AG10803 (cell line): ENCODE measurements at regions not wholly inside any gene's neighbourhood (a gene's known extent, or its start where the extent isn't known, plus 50 kb on each side); places are given as distances from the start of the nearest gene placed in this dataset.

ENCODE experiments used
- DNase-seq: peaks from one replicate; pipeline ENCODE4 v3.0.0; 2010; ENCODE audit warnings: low read depth
- H3K4me3 ChIP-seq: 2 replicates; pipeline ENCODE4 v1.5.1; 2011; ENCODE audit warnings: mild to moderate bottlenecking, low read length, control low read depth
- TF ChIP-seq, protein P1 (sequence below): conservative IDR thresholded peaks from 2 replicates; pipeline ENCODE4 v1.5.1; 2011; ENCODE audit warnings: mild to moderate bottlenecking, low read length, control low read depth, inconsistent platforms

- no peak overlapping the region for H3K4me3 ChIP-seq
- DNase-seq, result no peak
- TF ChIP-seq, protein P1, sequence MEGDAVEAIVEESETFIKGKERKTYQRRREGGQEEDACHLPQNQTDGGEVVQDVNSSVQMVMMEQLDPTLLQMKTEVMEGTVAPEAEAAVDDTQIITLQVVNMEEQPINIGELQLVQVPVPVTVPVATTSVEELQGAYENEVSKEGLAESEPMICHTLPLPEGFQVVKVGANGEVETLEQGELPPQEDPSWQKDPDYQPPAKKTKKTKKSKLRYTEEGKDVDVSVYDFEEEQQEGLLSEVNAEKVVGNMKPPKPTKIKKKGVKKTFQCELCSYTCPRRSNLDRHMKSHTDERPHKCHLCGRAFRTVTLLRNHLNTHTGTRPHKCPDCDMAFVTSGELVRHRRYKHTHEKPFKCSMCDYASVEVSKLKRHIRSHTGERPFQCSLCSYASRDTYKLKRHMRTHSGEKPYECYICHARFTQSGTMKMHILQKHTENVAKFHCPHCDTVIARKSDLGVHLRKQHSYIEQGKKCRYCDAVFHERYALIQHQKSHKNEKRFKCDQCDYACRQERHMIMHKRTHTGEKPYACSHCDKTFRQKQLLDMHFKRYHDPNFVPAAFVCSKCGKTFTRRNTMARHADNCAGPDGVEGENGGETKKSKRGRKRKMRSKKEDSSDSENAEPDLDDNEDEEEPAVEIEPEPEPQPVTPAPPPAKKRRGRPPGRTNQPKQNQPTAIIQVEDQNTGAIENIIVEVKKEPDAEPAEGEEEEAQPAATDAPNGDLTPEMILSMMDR, result no peak
These were observed 138.1 kb upstream of the REG3G start for GRCh38 chr2:78887446-78887845.

GRCh38 chr2:78890935-78891334 lies 134.6 kb upstream of the REG3G start:
- no peak for DNase-seq
- H3K4me3 ChIP-seq, result no peak overlapping the region
- TF ChIP-seq, protein P1, result no peak

- TF ChIP-seq, protein P1, result no peak
- DNase-seq, result no peak
These were observed 133.2 kb upstream of the REG3G start for GRCh38 chr2:78892295-78892694.

DNA sequence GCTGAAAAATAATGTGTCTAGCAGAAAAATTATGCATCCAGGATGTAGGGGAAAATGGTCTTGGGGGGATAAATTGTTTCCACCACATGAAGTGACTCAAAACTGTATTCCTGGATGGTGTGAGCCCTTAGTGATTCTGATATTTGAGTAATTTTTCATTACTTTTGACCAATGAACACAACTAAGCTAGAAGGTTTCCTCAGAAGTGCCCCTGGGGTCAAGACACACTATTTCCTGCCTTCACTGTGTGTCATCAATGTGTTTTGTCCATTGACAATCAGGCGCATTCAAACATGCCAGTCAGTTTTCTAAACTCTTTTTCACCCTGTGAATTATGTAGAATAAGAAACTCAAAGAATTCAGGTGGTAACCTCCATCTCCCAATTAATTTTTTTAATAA lies 130.5 kb upstream of the REG3G start:
- TF ChIP-seq, protein P1, result no peak
- H3K4me3 ChIP-seq, result no peak overlapping the region
- DNase-seq, result no peak

More at GRCh38 chr2:78892295-78892694, 133.2 kb upstream of the REG3G start:
- no peak overlapping the region for H3K4me3 ChIP-seq

- H3K4me3 ChIP-seq, result no peak overlapping the region
- DNase-seq, result no peak
- TF ChIP-seq, protein P1, result no peak
These were observed 129.0 kb upstream of the REG3G start for GRCh38 chr2:78896536-78896935.

- no peak for DNase-seq
- H3K4me3 ChIP-seq, result no peak overlapping the region
- TF ChIP-seq, protein P1, result no peak
These were observed 118.4 kb upstream of the REG3G start for GRCh38 chr2:78907089-78907488.

GRCh38 chr2:78908973-78909372 lies 116.5 kb upstream of the REG3G start:
- TF ChIP-seq, protein P1, result no peak
- H3K4me3 ChIP-seq, result no peak overlapping the region
- no peak for DNase-seq
